HEK293 (cell line): ENCODE measurements at regions not wholly inside any gene's neighbourhood (a gene's known extent, or its start where the extent isn't known, plus 50 kb on each side); places are given as distances from the start of the nearest gene placed in this dataset.

Experiments used
- CTCF ChIA-PET: fragments of 350-600 bp; formaldehyde crosslinking; extraction: SDS; loops from one replicate; lab custom pipeline; 2021; ENCODE audit warnings: antibody characterized with exemption; lab: Yijun Ruan, JAX
- POLR2A ChIA-PET: fragments of 300-600 bp; formaldehyde crosslinking; extraction: SDS; loops from one replicate; lab custom pipeline; 2020; ENCODE audit warnings: antibody characterized with exemption, inconsistent platforms; lab: Yijun Ruan, JAX
- H3K27ac ChIP-seq: fragments of 200-500 bp; sonication (Bioruptor generic); 2 replicates; pipeline ENCODE4 v1.5.1; 2014; ENCODE audit warnings: low read depth, low read length, control low read depth, inconsistent platforms; ENCODE audit errors: extremely low read depth
- H3K36me3 ChIP-seq, 2 experiments: fragments of 200-500 bp in 1 of 2; sonication (Bioruptor generic) in 1 of 2; 1 replicate in 1 of 2; 2 replicates in 1 of 2; pipeline ENCODE4 v1.5.1; 2014 to 2017; ENCODE audit warnings: inconsistent platforms in 2 of 2, low read length in 2 of 2; ENCODE audit not compliant: control insufficient read depth in 2 of 2, insufficient read depth in 1 of 2
- H3K4me1 ChIP-seq: fragments of 200-500 bp; sonication (Bioruptor generic); 2 replicates; pipeline ENCODE4 v1.5.1; 2014; ENCODE audit warnings: mild to moderate bottlenecking, low read length, inconsistent platforms; ENCODE audit not compliant: control insufficient read depth, insufficient read depth
- H3K4me3 ChIP-seq: 2 replicates; pipeline ENCODE4 v1.5.1; 2011; ENCODE audit warnings: low read depth, mild to moderate bottlenecking, control low read depth, low read length, moderate library complexity
- H3K9me3 ChIP-seq: fragments of 200-500 bp; sonication (Bioruptor generic); 2 replicates; pipeline ENCODE4 v1.5.1; 2014; ENCODE audit warnings: low read depth, low read length, inconsistent platforms; ENCODE audit not compliant: control insufficient read depth, insufficient read depth
- HOXC10 ChIP-seq: sonication (generic); formaldehyde crosslinking; IDR thresholded peaks from 2 replicates; pipeline ENCODE4 v1.8.1; 2023; ENCODE audit warnings: mild to moderate bottlenecking, missing genetic modification reagents
- MYNN ChIP-seq: fragments of 450-650 bp; formaldehyde crosslinking; IDR thresholded peaks from 2 replicates; pipeline ENCODE4 v1.5.1; 2016; ENCODE audit warnings: missing biosample characterization, missing genetic modification characterization, borderline replicate concordance
- PRDM10 ChIP-seq: fragments of 450-650 bp; formaldehyde crosslinking; IDR thresholded peaks from 2 replicates; pipeline ENCODE4 v1.5.1; 2016; ENCODE audit warnings: missing biosample characterization, missing genetic modification characterization
- ZBTB1 ChIP-seq: fragments of 450-650 bp; formaldehyde crosslinking; IDR thresholded peaks from 2 replicates; pipeline ENCODE4 v1.5.1; 2016; ENCODE audit warnings: missing biosample characterization, missing genetic modification characterization
- ZBTB6 ChIP-seq: fragments of 450-650 bp; formaldehyde crosslinking; IDR thresholded peaks from 2 replicates; pipeline ENCODE4 v1.5.1; 2017; ENCODE audit warnings: missing biosample characterization, missing genetic modification characterization
- ZNF10 ChIP-seq: fragments of 450-650 bp; formaldehyde crosslinking; IDR thresholded peaks from 2 replicates; pipeline ENCODE4 v1.5.1; 2017; ENCODE audit warnings: missing biosample characterization, missing genetic modification characterization
- ZNF133 ChIP-seq: fragments of 450-650 bp; formaldehyde crosslinking; IDR thresholded peaks from 2 replicates; pipeline ENCODE4 v1.5.1; 2016; ENCODE audit warnings: missing biosample characterization, missing genetic modification characterization
- ZNF280C ChIP-seq: fragments of 450-650 bp; formaldehyde crosslinking; IDR thresholded peaks from 2 replicates; pipeline ENCODE4 v1.5.1; 2016; ENCODE audit warnings: missing biosample characterization, missing genetic modification characterization
- ZNF521 ChIP-seq: fragments of 450-650 bp; formaldehyde crosslinking; IDR thresholded peaks from 2 replicates; pipeline ENCODE4 v1.5.1; 2017; ENCODE audit warnings: missing biosample characterization, mild to moderate bottlenecking, missing genetic modification characterization
- ZNF561 ChIP-seq: fragments of 450-650 bp; IDR thresholded peaks from 2 replicates; pipeline ENCODE4 v1.5.1; 2018; ENCODE audit warnings: missing biosample characterization, missing genetic modification characterization, borderline replicate concordance
- ZNF621 ChIP-seq: fragments of 450-650 bp; formaldehyde crosslinking; IDR thresholded peaks from 2 replicates; pipeline ENCODE4 v1.5.1; 2017; ENCODE audit warnings: missing biosample characterization, missing genetic modification characterization
- ZNF623 ChIP-seq: fragments of 450-650 bp; formaldehyde crosslinking; IDR thresholded peaks from 2 replicates; pipeline ENCODE4 v1.5.1; 2016; ENCODE audit warnings: missing biosample characterization, missing genetic modification characterization
- ZNF654 ChIP-seq: fragments of 450-650 bp; formaldehyde crosslinking; IDR thresholded peaks from 2 replicates; pipeline ENCODE4 v1.5.1; 2016; ENCODE audit warnings: low read depth, missing biosample characterization, missing genetic modification characterization
- ZNF707 ChIP-seq: fragments of 450-650 bp; formaldehyde crosslinking; IDR thresholded peaks from 2 replicates; pipeline ENCODE4 v1.5.1; 2016; ENCODE audit warnings: missing biosample characterization, missing genetic modification characterization
- ZSCAN30 ChIP-seq: fragments of 450-650 bp; IDR thresholded peaks from 2 replicates; pipeline ENCODE4 v1.5.1; 2018; ENCODE audit warnings: missing biosample characterization, mild to moderate bottlenecking, missing genetic modification characterization, moderate library complexity
- TF ChIP-seq, protein P1 (sequence below): fragments of 450-650 bp; formaldehyde crosslinking; IDR thresholded peaks from 2 replicates; pipeline ENCODE4 v1.5.1; 2016; ENCODE audit warnings: missing biosample characterization, missing genetic modification characterization
- TF ChIP-seq, protein P2 (sequence below): fragments of 450-650 bp; formaldehyde crosslinking; IDR thresholded peaks from 2 replicates; pipeline ENCODE4; 2016; ENCODE audit warnings: missing biosample characterization, missing genetic modification characterization

DNA sequence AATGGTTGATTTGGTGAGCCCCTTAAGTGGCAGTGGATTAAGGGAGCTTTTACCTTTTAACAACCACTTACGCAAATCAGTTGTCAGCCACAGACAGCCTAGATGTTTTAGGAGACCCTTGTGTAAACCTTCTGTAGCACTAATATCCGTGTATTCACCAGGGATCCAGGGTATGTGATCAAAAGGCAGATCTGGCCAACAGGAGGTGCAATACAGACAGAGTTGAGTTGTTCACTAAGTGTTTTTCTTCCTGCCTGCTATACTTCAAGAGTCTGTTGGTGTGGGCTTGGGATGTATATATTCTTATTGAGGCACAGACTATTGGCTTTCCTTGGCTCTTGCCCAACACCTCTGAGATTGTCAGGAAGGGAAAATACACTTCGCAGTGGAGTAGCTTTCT lies 175.1 kb downstream of the FAT3 start:
- H3K4me3 ChIP-seq, result no peak overlapping the region
- H3K36me3 ChIP-seq, result no peaks in the 10 kb centered on the region
- H3K9me3 ChIP-seq, result no peaks in the 10 kb centered on the region
- TF ChIP-seq ZNF621 (tag by site-specific recombination) (no peak), ZBTB1 (tag by site-specific recombination) (no peak), ZNF280C (tag by site-specific recombination) (no peak), MYNN (tag by site-specific recombination) (no peak), ZNF10 (no peak), ZBTB6 (no peak), ZNF521 (tag by site-specific recombination) (no peak), PRDM10 (tag by site-specific recombination) (no peak), ZNF623 (tag by site-specific recombination) (no peak), ZNF561 (tag by site-specific recombination) (no peak), ZSCAN30 (tag by site-specific recombination) (no peak), ZNF654 (tag by site-specific recombination) (no peak), ZNF133 (no peak), HOXC10 (CRISPR knock-in tag) (no peak), ZNF707 (tag by site-specific recombination) (no peak)
- TF ChIP-seq, protein P1, sequence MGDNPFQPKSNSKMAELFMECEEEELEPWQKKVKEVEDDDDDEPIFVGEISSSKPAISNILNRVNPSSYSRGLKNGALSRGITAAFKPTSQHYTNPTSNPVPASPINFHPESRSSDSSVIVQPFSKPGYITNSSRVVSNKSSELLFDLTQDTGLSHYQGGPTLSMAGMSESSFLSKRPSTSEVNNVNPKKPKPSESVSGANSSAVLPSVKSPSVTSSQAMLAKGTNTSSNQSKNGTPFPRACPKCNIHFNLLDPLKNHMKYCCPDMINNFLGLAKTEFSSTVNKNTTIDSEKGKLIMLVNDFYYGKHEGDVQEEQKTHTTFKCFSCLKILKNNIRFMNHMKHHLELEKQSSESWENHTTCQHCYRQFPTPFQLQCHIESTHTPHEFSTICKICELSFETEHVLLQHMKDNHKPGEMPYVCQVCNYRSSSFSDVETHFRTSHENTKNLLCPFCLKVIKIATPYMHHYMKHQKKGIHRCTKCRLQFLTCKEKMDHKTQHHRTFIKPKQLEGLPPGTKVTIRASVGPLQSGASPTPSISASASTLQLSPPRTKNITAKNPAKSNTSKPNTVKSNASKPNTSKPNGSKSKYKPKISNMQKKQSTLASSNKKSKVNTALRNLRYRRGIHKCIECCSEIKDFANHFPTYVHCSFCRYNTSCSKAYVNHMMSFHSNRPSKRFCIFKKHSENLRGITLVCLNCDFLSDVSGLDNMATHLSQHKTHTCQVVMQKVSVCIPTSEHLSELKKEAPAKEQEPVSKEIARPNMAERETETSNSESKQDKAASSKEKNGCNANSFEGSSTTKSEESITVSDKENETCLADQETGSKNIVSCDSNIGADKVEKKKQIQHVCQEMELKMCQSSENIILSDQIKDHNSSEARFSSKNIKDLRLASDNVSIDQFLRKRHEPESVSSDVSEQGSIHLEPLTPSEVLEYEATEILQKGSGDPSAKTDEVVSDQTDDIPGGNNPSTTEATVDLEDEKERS, result no peak
- TF ChIP-seq, protein P2, sequence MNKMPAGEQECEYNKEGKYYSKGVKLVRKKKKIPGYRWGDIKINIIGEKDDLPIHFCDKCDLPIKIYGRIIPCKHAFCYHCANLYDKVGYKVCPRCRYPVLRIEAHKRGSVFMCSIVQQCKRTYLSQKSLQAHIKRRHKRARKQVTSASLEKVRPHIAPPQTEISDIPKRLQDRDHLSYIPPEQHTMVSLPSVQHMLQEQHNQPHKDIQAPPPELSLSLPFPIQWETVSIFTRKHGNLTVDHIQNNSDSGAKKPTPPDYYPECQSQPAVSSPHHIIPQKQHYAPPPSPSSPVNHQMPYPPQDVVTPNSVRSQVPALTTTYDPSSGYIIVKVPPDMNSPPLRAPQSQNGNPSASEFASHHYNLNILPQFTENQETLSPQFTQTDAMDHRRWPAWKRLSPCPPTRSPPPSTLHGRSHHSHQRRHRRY (tag by site-specific recombination), result no peak
- CTCF ChIA-PET, result interaction anchor here (0.6 kb wide), 1 partner anchor 187 kb away, joined by 3 read pairs; no protein-coding TSS in a partner anchor
- H3K27ac ChIP-seq, result no peak overlapping the region
- POLR2A ChIA-PET, result no interaction called here
- H3K4me1 ChIP-seq, result 0 out of 2 replicates have a peak, but pooled peaks cover 2% of the 10 kb centered on the region
